ENCODE measurements at regions not wholly inside any gene's neighbourhood (a gene's known extent, or its start where the extent isn't known, plus 50 kb on each side); places are given as distances from the start of the nearest gene placed in this dataset.

DNA sequence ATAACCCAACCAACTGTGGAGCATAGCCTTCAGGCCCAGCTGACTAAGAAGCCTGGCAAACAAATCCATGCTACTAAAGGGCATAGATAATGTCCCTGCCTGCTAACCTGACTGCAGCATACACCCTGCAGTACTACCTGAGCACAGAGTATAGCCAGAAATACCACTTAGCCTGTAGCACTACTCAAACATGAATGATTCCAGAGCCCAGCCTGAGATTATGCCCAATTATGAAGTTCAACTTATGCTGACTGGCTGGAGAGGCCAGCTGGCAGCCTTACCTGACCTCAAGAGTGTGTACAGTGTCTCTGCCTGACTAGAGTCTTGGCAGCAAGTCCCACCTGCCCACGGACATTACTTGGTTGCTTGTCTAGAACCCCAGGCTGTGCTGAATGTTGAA is 1265.3 kb downstream of the CDH11 start:
- Histone ChIP-seq H3K9me3 (no peaks in the 10 kb centered on the region), H3K4me3 (no peak overlapping the region), H4K20me1 (no peaks in the 10 kb centered on the region), H3K36me3 (no peaks in the 10 kb centered on the region), H3K4me2 (no peak overlapping the region), H3K9ac (no peak overlapping the region), H3K27me3 (no peaks in the 10 kb centered on the region), H3K4me1 (no peaks in the 10 kb centered on the region), H3K27ac (no peak overlapping the region)
- TF ChIP-seq Cebpa-rat (IDR thresholded peaks at IDR 0.05): no peak

GRCh38 chr16:63850979-63851378 is 1270.9 kb downstream of the CDH11 start:
- H3K27ac ChIP-seq: no peak overlapping the region
- H3K27me3 ChIP-seq: no peaks in the 10 kb centered on the region
- no peaks in the 10 kb centered on the region for H3K9me3 ChIP-seq
- no peak overlapping the region for H3K9ac ChIP-seq
- no peak for TF ChIP-seq Cebpa-rat (IDR thresholded peaks at IDR 0.05)
- no peak overlapping the region for H3K4me3 ChIP-seq
- no peaks in the 10 kb centered on the region for H4K20me1 ChIP-seq
- no peaks in the 10 kb centered on the region for H3K4me1 ChIP-seq
- H3K4me2 ChIP-seq: no peak overlapping the region
- no peaks in the 10 kb centered on the region for H3K36me3 ChIP-seq

DNA sequence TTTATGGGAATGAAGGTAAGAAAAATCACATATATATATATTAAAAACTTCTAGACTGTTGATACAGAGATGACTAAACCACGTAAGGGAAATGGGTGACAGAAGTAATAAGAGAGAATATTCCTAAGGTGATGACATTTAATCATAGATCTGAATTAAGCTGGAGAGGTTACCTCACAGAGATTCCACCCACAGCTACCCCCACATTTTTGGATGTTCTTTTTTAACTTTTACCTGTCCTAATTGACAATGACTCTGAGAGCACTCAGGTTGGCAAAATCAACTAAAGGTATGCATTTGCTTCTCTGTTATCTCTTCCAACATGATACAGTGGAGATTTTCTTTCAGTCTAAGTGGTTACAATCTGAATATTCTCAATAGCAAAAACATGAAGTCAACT is 1280.6 kb downstream of the CDH11 start:
- Histone ChIP-seq H3K27me3 (no peaks in the 10 kb centered on the region), H3K36me3 (no peaks in the 10 kb centered on the region), H3K27ac (no peak overlapping the region), H3K4me3 (no peak overlapping the region), H3K4me2 (no peak overlapping the region), H3K9ac (no peak overlapping the region), H4K20me1 (no peaks in the 10 kb centered on the region), H3K9me3 (peaks cover 12% of the 10 kb centered on the region), H3K4me1 (no peaks in the 10 kb centered on the region)
- no peak for TF ChIP-seq Cebpa-rat (IDR thresholded peaks at IDR 0.05)

DNA sequence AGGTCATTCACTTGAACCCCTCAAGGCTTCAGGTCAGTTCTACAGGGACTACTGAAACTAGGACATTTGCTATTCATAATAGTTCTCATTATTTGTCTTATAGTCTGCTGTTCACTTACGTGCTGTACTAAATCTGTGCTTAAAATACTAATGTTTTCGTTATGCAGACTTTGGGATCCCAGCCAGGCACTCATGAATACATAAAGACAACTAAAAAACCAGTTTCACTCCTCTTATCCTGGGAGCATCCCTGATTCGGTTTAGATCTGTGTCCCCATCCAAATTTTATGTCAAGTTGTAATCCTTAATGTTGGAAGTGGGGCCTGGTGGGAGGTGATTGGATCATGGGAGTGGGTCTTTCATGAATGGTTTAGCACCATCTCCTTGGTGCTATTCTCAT is 1291.8 kb downstream of the CDH11 start:
- Histone ChIP-seq H3K27ac (no peak overlapping the region), H3K4me1 (no peaks in the 10 kb centered on the region), H3K9ac (no peak overlapping the region), H4K20me1 (no peaks in the 10 kb centered on the region), H3K4me3 (no peak overlapping the region), H3K4me2 (no peak overlapping the region), H3K27me3 (no peaks in the 10 kb centered on the region), H3K9me3 (no peaks in the 10 kb centered on the region), H3K36me3 (no peaks in the 10 kb centered on the region)
- TF ChIP-seq Cebpa-rat (IDR thresholded peaks at IDR 0.05): no peak

- no peaks in the 10 kb centered on the region for H4K20me1 ChIP-seq
- H3K36me3 ChIP-seq: no peaks in the 10 kb centered on the region
- peaks cover 4% of the 10 kb centered on the region; the same call in 1 of the 2 replicates for H3K9me3 ChIP-seq
- H3K4me1 ChIP-seq: no peaks in the 10 kb centered on the region
- no peak overlapping the region for H3K4me3 ChIP-seq
- no peak for TF ChIP-seq Cebpa-rat (IDR thresholded peaks at IDR 0.05)
- H3K4me2 ChIP-seq: no peak overlapping the region
- H3K27me3 ChIP-seq: no peaks in the 10 kb centered on the region
- H3K9ac ChIP-seq: no peak overlapping the region
- H3K27ac ChIP-seq: no peak overlapping the region
Observed at GRCh38 chr16:63822818-63823217, 1299.0 kb downstream of the CDH11 start.

- Histone ChIP-seq H3K27ac (no peak overlapping the region), H3K4me2 (no peak overlapping the region), H3K36me3 (no peaks in the 10 kb centered on the region), H3K4me3 (no peak overlapping the region), H3K4me1 (no peaks in the 10 kb centered on the region), H3K9me3 (peaks cover 4% of the 10 kb centered on the region; the same call in 1 of the 2 replicates), H3K27me3 (no peaks in the 10 kb centered on the region), H4K20me1 (no peaks in the 10 kb centered on the region), H3K9ac (no peak overlapping the region)
- TF ChIP-seq Cebpa-rat (IDR thresholded peaks at IDR 0.05): no peak
Observed at GRCh38 chr16:63816276-63816675, 1305.6 kb downstream of the CDH11 start.

DNA sequence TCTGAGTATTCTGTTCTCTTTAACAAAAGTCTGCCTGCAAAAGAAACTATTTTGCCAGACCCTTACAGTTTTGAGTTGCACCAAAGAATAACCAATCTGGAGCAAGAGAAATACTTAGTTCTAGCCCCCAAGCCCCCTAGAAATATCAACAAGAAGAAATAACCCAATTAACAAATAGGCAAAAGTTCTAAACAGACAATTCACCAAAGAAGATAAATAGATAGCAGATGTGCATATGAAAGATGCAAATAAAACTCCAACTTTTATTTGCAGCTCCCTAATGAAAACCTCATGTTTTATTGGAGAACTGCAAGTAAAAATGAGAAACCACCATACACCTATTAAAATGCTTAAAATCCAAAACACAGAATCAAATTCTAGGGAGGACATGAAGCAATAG is 1308.0 kb downstream of the CDH11 start:
- H3K9me3 ChIP-seq: no peaks in the 10 kb centered on the region
- H4K20me1 ChIP-seq: no peaks in the 10 kb centered on the region
- H3K4me3 ChIP-seq: no peak overlapping the region
- no peaks in the 10 kb centered on the region for H3K4me1 ChIP-seq
- H3K9ac ChIP-seq: no peak overlapping the region
- no peak overlapping the region for H3K27ac ChIP-seq
- H3K4me2 ChIP-seq: no peak overlapping the region
- no peak for TF ChIP-seq Cebpa-rat (IDR thresholded peaks at IDR 0.05)
- H3K36me3 ChIP-seq: no peaks in the 10 kb centered on the region
- no peaks in the 10 kb centered on the region for H3K27me3 ChIP-seq

DNA sequence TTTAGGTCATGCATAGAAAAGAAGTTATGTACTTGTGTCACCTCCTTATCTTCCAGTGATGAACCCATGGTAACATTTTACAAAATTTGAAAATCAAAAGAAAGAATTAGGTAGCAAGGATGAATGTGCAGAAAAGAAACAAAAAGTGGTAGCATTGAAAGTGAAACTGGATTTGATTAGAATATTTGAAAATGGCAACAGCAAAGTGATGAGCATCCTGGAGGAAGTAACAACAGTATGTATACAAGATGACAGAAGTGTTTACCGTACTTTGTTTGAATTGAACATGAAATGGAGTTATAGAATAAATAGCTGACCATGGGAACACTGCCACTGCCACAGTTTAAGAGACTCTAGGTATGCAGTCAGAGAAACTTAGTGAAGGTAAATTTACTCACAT is 1313.1 kb downstream of the CDH11 start:
- Histone ChIP-seq H3K4me2 (no peak overlapping the region), H3K27ac (no peak overlapping the region), H3K4me1 (no peaks in the 10 kb centered on the region), H3K27me3 (no peaks in the 10 kb centered on the region), H4K20me1 (no peaks in the 10 kb centered on the region), H3K9me3 (no peaks in the 10 kb centered on the region), H3K4me3 (no peak overlapping the region), H3K36me3 (no peaks in the 10 kb centered on the region), H3K9ac (no peak overlapping the region)
- no peak for TF ChIP-seq Cebpa-rat (IDR thresholded peaks at IDR 0.05)

DNA sequence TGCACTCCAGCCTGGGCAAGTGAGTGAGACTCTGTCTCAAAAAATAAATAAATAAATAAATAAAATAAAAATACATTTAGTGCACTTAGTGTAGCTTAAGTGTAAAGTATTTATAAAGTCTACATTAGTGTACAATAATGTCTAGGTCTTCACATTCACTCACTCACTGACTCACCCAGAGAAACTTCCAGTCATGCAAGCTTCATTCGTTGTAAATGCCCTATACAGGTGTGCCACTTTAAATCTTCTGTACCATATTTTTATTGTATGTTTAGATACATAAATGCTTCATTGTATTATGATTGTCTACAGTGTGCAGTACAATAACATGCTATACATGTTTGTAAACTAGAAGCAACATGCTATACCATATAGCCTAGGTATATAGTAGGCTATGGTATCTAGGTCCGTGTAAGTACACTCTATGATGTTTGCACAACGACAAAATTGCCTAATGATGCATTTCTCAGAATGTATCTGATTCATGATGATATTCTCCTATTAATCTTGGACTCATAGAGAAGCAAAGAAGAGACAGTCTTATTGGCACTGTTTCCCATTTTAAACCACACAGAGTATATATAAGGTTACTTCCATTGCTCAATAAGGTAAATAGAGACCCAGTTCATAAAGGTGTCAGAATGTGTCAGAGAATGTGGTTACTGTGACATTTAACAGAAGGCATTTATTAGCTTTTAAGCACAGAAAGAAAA is 1314.9 kb downstream of the CDH11 start:
- no peak for TF ChIP-seq Cebpa-rat (IDR thresholded peaks at IDR 0.05)
- no peaks in the 10 kb centered on the region for H3K4me1 ChIP-seq

GRCh38 chr16:63804126-63804525 is 1317.7 kb downstream of the CDH11 start:
- TF ChIP-seq Cebpa-rat (IDR thresholded peaks at IDR 0.05): no peak
- H4K20me1 ChIP-seq: no peaks in the 10 kb centered on the region
- no peaks in the 10 kb centered on the region for H3K36me3 ChIP-seq
- H3K4me3 ChIP-seq: no peak overlapping the region
- no peak overlapping the region for H3K27ac ChIP-seq
- no peaks in the 10 kb centered on the region for H3K27me3 ChIP-seq
- H3K9me3 ChIP-seq: no peaks in the 10 kb centered on the region
- H3K4me2 ChIP-seq: no peak overlapping the region
- no peak overlapping the region for H3K9ac ChIP-seq
- no peaks in the 10 kb centered on the region for H3K4me1 ChIP-seq

More for the DNA sequence above, 1314.9 kb downstream of the CDH11 start:
- H3K4me2 ChIP-seq: no peak overlapping the region
- H3K9ac ChIP-seq: no peak overlapping the region
- no peaks in the 10 kb centered on the region for H3K9me3 ChIP-seq
- H4K20me1 ChIP-seq: no peaks in the 10 kb centered on the region
- H3K27ac ChIP-seq: no peak overlapping the region
- H3K27me3 ChIP-seq: no peaks in the 10 kb centered on the region
- no peak overlapping the region for H3K4me3 ChIP-seq
- no peaks in the 10 kb centered on the region for H3K36me3 ChIP-seq

- peaks cover 52% of the 10 kb centered on the region for H3K9me3 ChIP-seq
- no peak overlapping the region for H3K27ac ChIP-seq
- H3K4me2 ChIP-seq: no peak overlapping the region
- no peak overlapping the region for H3K4me3 ChIP-seq
- no peaks in the 10 kb centered on the region for H3K4me1 ChIP-seq
- H3K27me3 ChIP-seq: no peaks in the 10 kb centered on the region
- H3K36me3 ChIP-seq: no peaks in the 10 kb centered on the region
- H3K9ac ChIP-seq: no peak overlapping the region
- TF ChIP-seq Cebpa-rat (IDR thresholded peaks at IDR 0.05): no peak
- no peaks in the 10 kb centered on the region for H4K20me1 ChIP-seq
Observed at GRCh38 chr16:63789603-63790002, 1332.3 kb downstream of the CDH11 start.

Data from BLaER1 (cell line).